GM12892 (cell line): ENCODE measurements at regions not wholly inside any gene's neighbourhood (a gene's known extent, or its start where the extent isn't known, plus 50 kb on each side); places are given as distances from the start of the nearest gene placed in this dataset.

Experiments
- POLR2A ChIP-seq: IDR thresholded peaks from 2 replicates; pipeline ENCODE4 v1.6.1; 2011; ENCODE audit warnings: low read depth, low read length, control low read depth
- TAF1 ChIP-seq: IDR thresholded peaks from 2 replicates; pipeline ENCODE4 v1.6.1; 2011; ENCODE audit warnings: low read depth, mild to moderate bottlenecking, control low read depth, low read length, borderline replicate concordance

DNA sequence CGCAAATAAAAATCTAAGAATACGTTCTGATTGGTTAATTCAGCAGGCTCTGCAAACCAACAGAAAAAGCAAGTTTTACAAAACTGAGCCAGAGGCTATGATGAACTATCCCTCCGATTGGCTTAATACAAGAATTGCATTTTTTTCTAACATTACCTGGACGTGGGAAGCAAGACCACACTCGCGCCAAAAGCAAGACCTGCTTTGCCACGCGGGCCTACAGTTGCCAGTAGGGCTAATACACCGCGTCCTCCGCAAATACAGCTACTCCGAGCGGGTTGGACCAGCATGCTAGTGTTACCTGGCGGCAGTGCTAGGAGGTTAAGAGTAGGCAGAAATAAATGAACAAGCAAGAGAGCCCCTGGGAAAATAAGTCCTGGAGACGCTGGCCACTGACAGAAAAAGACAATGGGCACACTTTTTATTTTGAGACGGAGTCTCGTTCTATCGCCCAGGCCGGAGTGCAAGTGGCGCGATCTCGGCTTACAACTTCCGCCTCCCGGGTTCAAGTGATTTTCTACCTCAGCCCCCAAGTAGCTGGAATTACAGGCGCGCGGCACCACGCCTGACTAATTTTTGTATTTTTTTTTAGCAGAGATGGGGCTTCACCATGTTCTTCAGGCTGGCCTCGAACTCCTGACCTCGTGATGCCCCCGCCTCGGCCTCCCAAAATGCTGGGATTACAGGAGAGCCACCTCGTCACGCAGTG lies 131.9 kb upstream of the BTN3A2 start:
- TF ChIP-seq TAF1: no peak
- TF ChIP-seq POLR2A: no peak
